Lower leg skin (tissue), 4 donors: ENCODE measurements at regions not wholly inside any gene's neighbourhood (a gene's known extent, or its start where the extent isn't known, plus 50 kb on each side); places are given as distances from the start of the nearest gene placed in this dataset.

Experiments
- DNase-seq, 2 donors: peaks; one replicate each; pipeline ENCODE4 v3.0.0-alpha.2; 2019; ENCODE audit warnings: low spot score in 2 of 2
- H3K4me3 ChIP-seq: fragments of 200-600 bp; sonication (generic); 2 replicates; pipeline ENCODE4 v1.5.1; 2017; ENCODE audit warnings: mild to moderate bottlenecking, low read depth; ENCODE audit not compliant: poor library complexity, severe bottlenecking
- CTCF ChIP-seq, 3 donors: fragments of 450-650 bp; IDR thresholded peaks; one replicate each; pipeline ENCODE4 v1.5.1; 2016; ENCODE audit warnings: antibody characterized with exemption in 3 of 3, mild to moderate bottlenecking in 3 of 3, moderate library complexity in 2 of 3
- POLR2A ChIP-seq, 2 donors: fragments of 450-650 bp; IDR thresholded peaks; one replicate each; pipeline ENCODE4 v1.6.1; 2016 to 2017; ENCODE audit warnings: antibody characterized with exemption in 2 of 2, mild to moderate bottlenecking in 1 of 2, moderate library complexity in 1 of 2
- WGBS, 2 donors: methylation state at CpG; one replicate each; pipeline ENCODE4 v1.1.5; 2018; 5-methylcytosine and 5-hydroxymethylcytosine counted together
- intact Hi-C: fragments of 100-400 bp; cut with DNase I; formaldehyde crosslinking; loops from one replicate; pipeline ENCODE4 v1.15.0; 2023; ENCODE audit warnings: low total_unique reads

GRCh38 chr16:14321542-14321941, 250.4 kb downstream of the MRTFB start:
- 61 to 70% methylated on average over 6 of the region's 6 CpGs for WGBS, 2 donors
- intact Hi-C loops = no loop called here
- no peak for DNase-seq
- TF ChIP-seq CTCF (IDR thresholded peaks at IDR 0.05) = no peak
- no peak for TF ChIP-seq POLR2A (IDR thresholded peaks at IDR 0.05)
- H3K4me3 ChIP-seq = no peak overlapping the region

- TF ChIP-seq CTCF (IDR thresholded peaks at IDR 0.05) (no peak), POLR2A (IDR thresholded peaks at IDR 0.05) (no peak)
- no peak for DNase-seq
- intact Hi-C loops = no loop called here
- H3K4me3 ChIP-seq = no peak overlapping the region
- WGBS, 2 donors = 86 to 97% methylated on average over 4 of the region's 4 CpGs
Measured at GRCh38 chr16:14320406-14320805, 249.3 kb downstream of the MRTFB start.
